IMR-90 (cell line): ENCODE measurements at regions not wholly inside any gene's neighbourhood (a gene's known extent, or its start where the extent isn't known, plus 50 kb on each side); places are given as distances from the start of the nearest gene placed in this dataset.

Experiments
- ATAC-seq: fragments of 200-7000 bp; cut with Tn5 transposase; 2 replicates; pipeline ENCODE4 v1.9.1; 2020; ENCODE audit warnings: low read depth, mild to moderate bottlenecking, moderate library complexity
- BruUV-seq: library from RNA; stranded (reverse); fragments of 400-500 nt; replicated peaks from 2 replicates; lab custom pipeline; 2021; lab: Mats Ljungman, UMichigan
- CTCF ChIA-PET: fragments of 300-600 bp; formaldehyde crosslinking; extraction: SDS; loops from one replicate; lab custom pipeline; 2021; ENCODE audit warnings: antibody characterized with exemption; lab: Yijun Ruan, JAX
- POLR2A ChIA-PET: fragments of 300-600 bp; sonication (Branson Sonifier 250); formaldehyde crosslinking; loops from one replicate; lab custom pipeline; 2022; ENCODE audit warnings: antibody characterized with exemption; ENCODE audit not compliant: unreplicated experiment; lab: Charles Lee
- DNase-seq: peaks from one replicate; pipeline ENCODE4 v3.0.0; 2013
- H2AFZ ChIP-seq: replicated peaks from 2 replicates; pipeline ENCODE3; 2013; ENCODE audit warnings: low read length, mild to moderate bottlenecking; ENCODE audit not compliant: poor library complexity
- H2AK5ac ChIP-seq: 2 replicates; pipeline ENCODE4 v1.6.1; 2013; ENCODE audit warnings: low read depth, low read length, inconsistent platforms
- H2AK9ac ChIP-seq: replicated peaks from 2 replicates; pipeline ENCODE3; 2013; ENCODE audit warnings: mild to moderate bottlenecking, low read depth, low read length, moderate library complexity; ENCODE audit not compliant: poor library complexity
- H2BK120ac ChIP-seq: 2 replicates; pipeline ENCODE4 v1.6.1; 2013; ENCODE audit warnings: low read depth, low read length, inconsistent platforms
- H2BK15ac ChIP-seq: 3 replicates; pipeline ENCODE4 v1.6.1; 2013; ENCODE audit warnings: low read depth, low read length, inconsistent platforms
- H2BK20ac ChIP-seq: 2 replicates; pipeline ENCODE4 v1.6.1; 2013; ENCODE audit warnings: low read depth, mild to moderate bottlenecking, inconsistent platforms, low read length, moderate library complexity
- H2BK5ac ChIP-seq: 2 replicates; pipeline ENCODE4 v1.6.1; 2013; ENCODE audit warnings: mild to moderate bottlenecking, low read depth, low read length, inconsistent platforms; ENCODE audit not compliant: poor library complexity, severe bottlenecking
- H3K14ac ChIP-seq: replicated peaks from 2 replicates; pipeline ENCODE4 v1.6.1; 2013; ENCODE audit warnings: low read depth, low read length, inconsistent platforms
- H3K18ac ChIP-seq: 2 replicates; pipeline ENCODE4 v1.6.1; 2013; ENCODE audit warnings: low read depth, low read length, control low read depth
- H3K23ac ChIP-seq: 2 replicates; pipeline ENCODE4 v1.6.1; 2013; ENCODE audit warnings: low read depth, low read length, inconsistent platforms
- H3K27ac ChIP-seq: 2 replicates; pipeline ENCODE4 v1.5.1; 2013; ENCODE audit warnings: mild to moderate bottlenecking, control low read depth, low read length; ENCODE audit not compliant: insufficient read depth
- H3K27me3 ChIP-seq: 2 replicates; pipeline ENCODE4 v1.6.1; 2013; ENCODE audit warnings: low read length; ENCODE audit not compliant: control insufficient read depth, insufficient read depth
- H3K36me3 ChIP-seq: 2 replicates; pipeline ENCODE4 v1.6.1; 2013; ENCODE audit warnings: low read length, mixed read lengths; ENCODE audit not compliant: control insufficient read depth, insufficient read depth
- H3K4ac ChIP-seq: 2 replicates; pipeline ENCODE4 v1.6.1; 2013; ENCODE audit warnings: low read depth, low read length, inconsistent platforms
- H3K4me1 ChIP-seq: 2 replicates; pipeline ENCODE4 v1.6.1; 2013; ENCODE audit warnings: low read length, mixed read lengths; ENCODE audit not compliant: control insufficient read depth, insufficient read depth
- H3K4me2 ChIP-seq: 2 replicates; pipeline ENCODE4 v1.6.1; 2013; ENCODE audit warnings: low read depth, mild to moderate bottlenecking, control low read depth, low read length, moderate library complexity
- H3K4me3 ChIP-seq: 2 replicates; pipeline ENCODE4 v1.5.1; 2013; ENCODE audit warnings: low read depth, mild to moderate bottlenecking, control low read depth, low read length, moderate library complexity; ENCODE audit not compliant: insufficient read depth
- H3K56ac ChIP-seq: 2 replicates; pipeline ENCODE4 v1.6.1; 2013; ENCODE audit warnings: low read length, inconsistent platforms; ENCODE audit not compliant: insufficient read depth; ENCODE audit errors: extremely low read depth
- H3K79me1 ChIP-seq, 2 experiments: 2 replicates each; pipeline ENCODE4 v1.6.1; 2013; ENCODE audit warnings: low read length in 2 of 2, inconsistent platforms in 1 of 2, low read depth in 1 of 2
- H3K9ac ChIP-seq: 2 replicates; pipeline ENCODE4 v1.6.1; 2013; ENCODE audit warnings: low read depth, low read length, control low read depth
- H3K9me1 ChIP-seq: 2 replicates; pipeline ENCODE4 v1.6.1; 2013; ENCODE audit warnings: low read length, inconsistent platforms; ENCODE audit not compliant: insufficient read depth
- H3K9me3 ChIP-seq: 2 replicates; pipeline ENCODE4 v1.6.1; 2013; ENCODE audit warnings: low read length; ENCODE audit not compliant: control insufficient read depth, insufficient read depth
- H4K20me1 ChIP-seq: 2 replicates; pipeline ENCODE4 v1.6.1; 2013; ENCODE audit warnings: low read length, inconsistent platforms; ENCODE audit not compliant: insufficient read depth
- H4K5ac ChIP-seq: 2 replicates; pipeline ENCODE4 v1.6.1; 2013; ENCODE audit warnings: mild to moderate bottlenecking, low read depth, low read length, control low read depth
- H4K8ac ChIP-seq, 2 experiments: 2 replicates each; pipeline ENCODE4 v1.6.1; 2013; ENCODE audit warnings: low read depth in 2 of 2, low read length in 2 of 2, control low read depth in 1 of 2, inconsistent platforms in 1 of 2
- H4K91ac ChIP-seq: 2 replicates; pipeline ENCODE4 v1.6.1; 2013; ENCODE audit warnings: low read depth, low read length, inconsistent platforms; ENCODE audit not compliant: insufficient read depth
- BHLHE40 ChIP-seq: fragments of 150-350 bp; IDR thresholded peaks from 2 replicates; pipeline ENCODE4 v1.6.1; 2016; ENCODE audit warnings: mild to moderate bottlenecking, low read depth, low read length
- MAFK ChIP-seq: IDR thresholded peaks from 2 replicates; pipeline ENCODE4 v1.6.1; 2012; ENCODE audit warnings: low read depth, low read length, improper control_type of control experiment
- MAZ ChIP-seq: IDR thresholded peaks from 2 replicates; pipeline ENCODE4 v1.6.1; 2012; ENCODE audit warnings: low read depth, mild to moderate bottlenecking, low read length, improper control_type of control experiment, moderate library complexity, borderline replicate concordance
- MXI1 ChIP-seq: IDR thresholded peaks from 2 replicates; pipeline ENCODE4 v1.6.1; 2012; ENCODE audit warnings: low read depth, mild to moderate bottlenecking, low read length, moderate library complexity, borderline replicate concordance
- POLR2A ChIP-seq: IDR thresholded peaks from 2 replicates; pipeline ENCODE4 v1.6.1; 2012; ENCODE audit warnings: mild to moderate bottlenecking, low read depth, low read length
- RAD21 ChIP-seq: IDR thresholded peaks from 2 replicates; pipeline ENCODE4 v1.6.1; 2012; ENCODE audit warnings: low read length, improper control_type of control experiment
- RCOR1 ChIP-seq: IDR thresholded peaks from 2 replicates; pipeline ENCODE4 v1.6.1; 2012; ENCODE audit warnings: mild to moderate bottlenecking, low read length, improper control_type of control experiment; ENCODE audit not compliant: insufficient replicate concordance
- SMC3 ChIP-seq: fragments of 150-350 bp; IDR thresholded peaks from 2 replicates; pipeline ENCODE4 v1.6.1; 2016; ENCODE audit warnings: low read depth, mild to moderate bottlenecking, antibody characterized with exemption, low read length, moderate library complexity
- WGBS, 2 experiments: methylation state at CpG; one replicate each; pipeline versions ENCODE4 v1.1.5 to v1.1.7; 2013; ENCODE audit warnings: missing lambda C conversion rate in 2 of 2; ENCODE audit not compliant: insufficient read length in 1 of 2; ENCODE audit errors: extremely low coverage in 2 of 2; 5-methylcytosine and 5-hydroxymethylcytosine counted together
- dilution Hi-C: fragments of 300-500 bp; cut with HindIII; formaldehyde crosslinking; loops from one replicate; pipeline ENCODE4 v1.14.3; 2018; ENCODE audit warnings: low sequenced_read_pairs; ENCODE audit not compliant: unreplicated experiment
- in situ Hi-C: fragments of 300-500 bp; cut with MboI; formaldehyde crosslinking; loops from 3 replicates; pipeline ENCODE4 v1.14.3; 2019; ENCODE audit warnings: low sequenced_read_pairs, inconsistent platforms, mixed read lengths
- intact Hi-C: fragments of 100-400 bp; cut with micrococcal nuclease; formaldehyde crosslinking; loops from 2 replicates; pipeline ENCODE4 v1.10.0; 2022
- TF ChIP-seq, protein P1 (sequence below): fragments of 150-350 bp; IDR thresholded peaks from 2 replicates; pipeline ENCODE4 v1.6.1; 2016; ENCODE audit warnings: low read depth, mild to moderate bottlenecking, low read length, moderate library complexity, borderline replicate concordance

DNA sequence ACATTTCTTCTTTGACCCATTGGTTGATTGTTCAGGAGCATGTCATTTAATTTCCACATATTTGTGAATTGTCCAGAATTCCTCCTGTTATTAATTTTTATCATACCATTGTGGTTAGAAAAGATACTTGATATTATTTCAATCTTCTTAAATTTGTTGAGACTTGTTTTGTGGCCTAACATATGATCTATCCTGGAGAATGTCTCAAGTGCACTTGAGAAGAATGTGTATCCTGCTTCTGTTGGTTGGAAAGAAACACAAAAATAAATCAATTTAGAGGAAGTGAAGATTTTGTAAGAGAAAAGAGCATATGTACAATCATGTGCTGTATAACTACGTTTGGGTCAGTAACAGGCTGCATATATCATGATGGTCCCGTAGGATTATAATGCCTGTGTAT lies 118.6 kb upstream of the CDC42EP3 start:
- Histone ChIP-seq H3K14ac (no peak overlapping the region), H3K4ac (no peak overlapping the region), H2AK9ac (no peak overlapping the region), H3K18ac (0 out of 2 replicates have a peak overlapping the region, but pooled peaks have one; percentile 58), H4K5ac (no peak overlapping the region), H3K56ac (no peak overlapping the region), H3K4me2 (no peak overlapping the region; the same call in 1 of the 2 replicates), H3K27me3 (no peaks in the 10 kb centered on the region), H3K9me1 (peaks cover 5% of the 10 kb centered on the region; the same call in 1 of the 2 replicates), H2BK5ac (peak overlapping the region; percentile 87), H2AFZ (no peak overlapping the region), H3K9ac (no peak overlapping the region; the same call in 1 of the 2 replicates), H2BK20ac (peak overlapping the region; percentile 21; the same call in 1 of the 2 replicates), H4K20me1 (no peaks in the 10 kb centered on the region), H3K79me1 (peaks cover 0 to 7% of the 10 kb centered on the region in 2 experiments; a peak in 2 of 4 replicates), H4K91ac (no peak overlapping the region), H3K4me1 (peaks cover 13% of the 10 kb centered on the region), H3K36me3 (no peaks in the 10 kb centered on the region), H2AK5ac (no peak overlapping the region), H2BK15ac (no peak overlapping the region), H4K8ac (no peak overlapping the region; a peak in 1 of 4 replicates), H2BK120ac (no peak overlapping the region), H3K23ac (no peak overlapping the region), H3K27ac (no peak overlapping the region; the same call in 1 of the 2 replicates), H3K4me3 (no peak overlapping the region), H3K9me3 (peaks cover 10% of the 10 kb centered on the region; the same call in 1 of the 2 replicates)
- WGBS, 2 experiments, result no CpG with 5 or more reads among the region's 2 CpGs
- peak; percentile 55 for ATAC-seq
- dilution Hi-C loops, result no loop called here
- TF ChIP-seq MAFK, result no peak
- TF ChIP-seq, protein P1, sequence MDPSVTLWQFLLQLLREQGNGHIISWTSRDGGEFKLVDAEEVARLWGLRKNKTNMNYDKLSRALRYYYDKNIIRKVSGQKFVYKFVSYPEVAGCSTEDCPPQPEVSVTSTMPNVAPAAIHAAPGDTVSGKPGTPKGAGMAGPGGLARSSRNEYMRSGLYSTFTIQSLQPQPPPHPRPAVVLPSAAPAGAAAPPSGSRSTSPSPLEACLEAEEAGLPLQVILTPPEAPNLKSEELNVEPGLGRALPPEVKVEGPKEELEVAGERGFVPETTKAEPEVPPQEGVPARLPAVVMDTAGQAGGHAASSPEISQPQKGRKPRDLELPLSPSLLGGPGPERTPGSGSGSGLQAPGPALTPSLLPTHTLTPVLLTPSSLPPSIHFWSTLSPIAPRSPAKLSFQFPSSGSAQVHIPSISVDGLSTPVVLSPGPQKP, result no peak
- no peak for TF ChIP-seq POLR2A
- no peak for TF ChIP-seq BHLHE40
- no peak for TF ChIP-seq MXI1
- TF ChIP-seq RCOR1, result no peak
- no peak for TF ChIP-seq SMC3
- no peak for TF ChIP-seq RAD21
- no peak for TF ChIP-seq MAZ
- intact Hi-C loops, result no loop called here
- DNase-seq, result peak; percentile 52
- in situ Hi-C loops, result no loop called here
- ChIA-PET POLR2A (no interaction called here), CTCF (no interaction called here)
- no TSS peak for BruUV-seq
